Liver (tissue), 8 donors: ENCODE measurements at regions not wholly inside any gene's neighbourhood (a gene's known extent, or its start where the extent isn't known, plus 50 kb on each side); places are given as distances from the start of the nearest gene placed in this dataset.
"Not testable (repeated sequence)": the region's sequence is repeated elsewhere in the genome, so short reads cannot be mapped to it uniquely, and the experiment has no call there.

ENCODE experiments used
- DNase-seq: peaks from one replicate; pipeline ENCODE4 v3.0.0-alpha.2; 2017; ENCODE audit warnings: low spot score
- H3K27ac ChIP-seq, 2 donors: one replicate each; pipeline ENCODE4 v1.7.0; 2013; ENCODE audit warnings: inconsistent platforms in 2 of 2, low read length in 2 of 2, control low read depth in 1 of 2, low read depth in 1 of 2, mild to moderate bottlenecking in 1 of 2
- H3K27me3 ChIP-seq, 4 donors: one replicate each; pipeline versions ENCODE4 v1.6.1 to v1.7.0; 2013; ENCODE audit warnings: low read length in 3 of 4, inconsistent platforms in 1 of 4, mild to moderate bottlenecking in 1 of 4, moderate library complexity in 1 of 4; ENCODE audit not compliant: control insufficient read depth in 4 of 4, insufficient read depth in 4 of 4
- H3K36me3 ChIP-seq, 4 donors: one replicate each; pipeline versions ENCODE4 v1.6.1 to v1.7.0; 2013; ENCODE audit warnings: low read length in 3 of 4, mild to moderate bottlenecking in 3 of 4, low read depth in 1 of 4, moderate library complexity in 1 of 4; ENCODE audit not compliant: control insufficient read depth in 4 of 4, insufficient read depth in 3 of 4
- H3K4me1 ChIP-seq, 4 donors: one replicate each; pipeline versions ENCODE4 v1.6.1 to v1.7.0; 2013; ENCODE audit warnings: low read length in 3 of 4, mild to moderate bottlenecking in 3 of 4, moderate library complexity in 1 of 4; ENCODE audit not compliant: control insufficient read depth in 4 of 4, insufficient read depth in 4 of 4
- H3K4me3 ChIP-seq, 3 donors: one replicate each; pipeline versions ENCODE4 v1.6.1 to v1.7.0; 2013; ENCODE audit warnings: low read length in 3 of 3, control low read depth in 1 of 3, low read depth in 1 of 3, mild to moderate bottlenecking in 1 of 3
- H3K9ac ChIP-seq, 2 donors: one replicate each; pipeline ENCODE4 v1.7.0; 2013; ENCODE audit warnings: low read length in 2 of 2, mild to moderate bottlenecking in 2 of 2, moderate library complexity in 2 of 2, control low read depth in 1 of 2, low read depth in 1 of 2
- H3K9me3 ChIP-seq, 4 donors: one replicate each; pipeline versions ENCODE4 v1.6.1 to v1.7.0; 2013; ENCODE audit warnings: low read length in 3 of 4; ENCODE audit not compliant: control insufficient read depth in 4 of 4
- ATF3 ChIP-seq: IDR thresholded peaks from 2 replicates; pipeline ENCODE4 v1.6.1; 2016; ENCODE audit warnings: antibody characterized with exemption
- CTCF ChIP-seq: fragments of 150-350 bp; IDR thresholded peaks from 2 replicates; pipeline ENCODE4 v1.5.1; 2017; ENCODE audit warnings: improper control_type of control experiment, low read depth, low read length; ENCODE audit not compliant: missing input control
- EGR1 ChIP-seq, 2 donors: IDR thresholded peaks; 2 replicates each; pipeline ENCODE4 v1.6.1; 2016 to 2018; ENCODE audit warnings: antibody characterized with exemption in 2 of 2, low read depth in 2 of 2
- FOXA1 ChIP-seq: IDR thresholded peaks from 2 replicates; pipeline ENCODE4 v1.6.1; 2016; ENCODE audit warnings: antibody characterized with exemption
- FOXA2 ChIP-seq: IDR thresholded peaks from 2 replicates; pipeline ENCODE4 v1.6.1; 2016; ENCODE audit warnings: antibody characterized with exemption
- HNF4A ChIP-seq, 2 donors: conservative IDR thresholded peaks; 2 replicates each; pipeline ENCODE4 v1.6.1; 2016; ENCODE audit warnings: antibody characterized with exemption in 2 of 2, mild to moderate bottlenecking in 2 of 2
- HNF4G ChIP-seq: IDR thresholded peaks from 2 replicates; pipeline ENCODE4 v1.6.1; 2016; ENCODE audit warnings: antibody characterized with exemption
- JUND ChIP-seq, 2 donors: IDR thresholded peaks; 2 replicates each; pipeline ENCODE4 v1.6.1; 2016; ENCODE audit warnings: antibody characterized with exemption in 2 of 2
- MAX ChIP-seq: IDR thresholded peaks from 2 replicates; pipeline ENCODE4 v1.6.1; 2016; ENCODE audit warnings: antibody characterized with exemption
- NR2F2 ChIP-seq: IDR thresholded peaks from 2 replicates; pipeline ENCODE4 v1.6.1; 2016; ENCODE audit warnings: antibody characterized with exemption
- RAD21 ChIP-seq, 2 donors: IDR thresholded peaks; 2 replicates each; pipeline ENCODE4 v1.6.1; 2016; ENCODE audit warnings: antibody characterized with exemption in 2 of 2, mild to moderate bottlenecking in 2 of 2
- REST ChIP-seq: IDR thresholded peaks from 2 replicates; pipeline ENCODE4 v1.6.1; 2016; ENCODE audit warnings: antibody characterized with exemption, mild to moderate bottlenecking
- RXRA ChIP-seq, 2 donors: IDR thresholded peaks; 2 replicates each; pipeline ENCODE4 v1.6.1; 2017 to 2018; ENCODE audit warnings: antibody characterized with exemption in 2 of 2, mild to moderate bottlenecking in 1 of 2
- SP1 ChIP-seq: IDR thresholded peaks from 2 replicates; pipeline ENCODE4 v1.6.1; 2018; ENCODE audit warnings: antibody characterized with exemption, mild to moderate bottlenecking
- TAF1 ChIP-seq: conservative IDR thresholded peaks from 2 replicates; pipeline ENCODE4 v1.6.1; 2016; ENCODE audit warnings: antibody characterized with exemption, mild to moderate bottlenecking
- YY1 ChIP-seq: IDR thresholded peaks from 2 replicates; pipeline ENCODE4 v1.6.1; 2016; ENCODE audit warnings: antibody characterized with exemption, mild to moderate bottlenecking
- WGBS: extraction: QIAGEN DNeasy Blood & Tissue Kit; methylation state at CpG from one replicate; pipeline ENCODE4 v1.1.7; 2013; 5-methylcytosine and 5-hydroxymethylcytosine counted together
- TF ChIP-seq, protein P1 (sequence below): IDR thresholded peaks from 2 replicates; pipeline ENCODE4 v1.6.1; 2016; ENCODE audit warnings: antibody characterized with exemption
- donor health status: healthy.
- donor health status: healthy.
- donor health status: healthy.
- donor health status: healthy.
- donor health status: healthy.

DNA sequence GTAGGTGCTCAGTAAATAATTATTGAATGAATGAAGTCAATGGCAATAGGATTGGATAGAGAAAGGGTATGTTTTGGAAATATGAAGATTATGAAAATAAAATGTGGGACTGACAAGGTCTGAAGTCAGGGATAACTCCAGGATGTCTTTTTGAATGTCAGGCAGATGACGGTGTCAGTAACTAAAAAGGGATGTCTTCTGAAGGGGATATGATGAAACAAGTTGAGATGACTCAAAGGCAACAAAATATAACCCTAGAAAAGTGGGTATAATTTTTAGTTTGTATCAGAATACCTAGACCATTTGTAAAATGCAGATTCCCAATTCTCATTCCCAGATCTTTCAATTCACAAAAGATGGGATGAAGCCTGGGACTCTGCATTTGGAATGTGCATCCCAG is 257.3 kb upstream of the SGK1 start:
- Histone ChIP-seq H3K4me3 (no peak overlapping the region), H3K4me1 (no peaks in the 10 kb centered on the region), H3K9me3 (no peaks in the 10 kb centered on the region), H3K36me3 (no peaks in the 10 kb centered on the region), H3K27ac (no peak overlapping the region), H3K9ac (no peak overlapping the region), H3K27me3 (no peaks in the 10 kb centered on the region)
- WGBS = 41% methylated on average over 1 of the region's 1 CpG
- TF ChIP-seq YY1 = no peak
- no peak for TF ChIP-seq ATF3
- TF ChIP-seq REST = no peak
- TF ChIP-seq FOXA1 = no peak
- TF ChIP-seq EGR1 (IDR thresholded peaks at IDR 0.05; ENCODE audit: low read depth in 2 of 2) = no peak
- TF ChIP-seq NR2F2 = no peak
- TF ChIP-seq TAF1 = no peak
- no peak for TF ChIP-seq SP1
- no peak for TF ChIP-seq RAD21 (IDR thresholded peaks at IDR 0.05)
- TF ChIP-seq, protein P1, sequence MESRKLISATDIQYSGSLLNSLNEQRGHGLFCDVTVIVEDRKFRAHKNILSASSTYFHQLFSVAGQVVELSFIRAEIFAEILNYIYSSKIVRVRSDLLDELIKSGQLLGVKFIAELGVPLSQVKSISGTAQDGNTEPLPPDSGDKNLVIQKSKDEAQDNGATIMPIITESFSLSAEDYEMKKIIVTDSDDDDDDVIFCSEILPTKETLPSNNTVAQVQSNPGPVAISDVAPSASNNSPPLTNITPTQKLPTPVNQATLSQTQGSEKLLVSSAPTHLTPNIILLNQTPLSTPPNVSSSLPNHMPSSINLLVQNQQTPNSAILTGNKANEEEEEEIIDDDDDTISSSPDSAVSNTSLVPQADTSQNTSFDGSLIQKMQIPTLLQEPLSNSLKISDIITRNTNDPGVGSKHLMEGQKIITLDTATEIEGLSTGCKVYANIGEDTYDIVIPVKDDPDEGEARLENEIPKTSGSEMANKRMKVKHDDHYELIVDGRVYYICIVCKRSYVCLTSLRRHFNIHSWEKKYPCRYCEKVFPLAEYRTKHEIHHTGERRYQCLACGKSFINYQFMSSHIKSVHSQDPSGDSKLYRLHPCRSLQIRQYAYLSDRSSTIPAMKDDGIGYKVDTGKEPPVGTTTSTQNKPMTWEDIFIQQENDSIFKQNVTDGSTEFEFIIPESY = no peak
- no peak for TF ChIP-seq MAX
- TF ChIP-seq HNF4A (conservative IDR thresholded peaks at IDR 0.05) = no peak
- TF ChIP-seq JUND (IDR thresholded peaks at IDR 0.05) = no peak
- TF ChIP-seq CTCF = no peak
- TF ChIP-seq FOXA2 = no peak
- TF ChIP-seq HNF4G = no peak
- no peak for DNase-seq

GRCh38 chr6:134574491-134574890 is 256.6 kb upstream of the SGK1 start:
- H3K27ac ChIP-seq = no peak overlapping the region
- no peak overlapping the region for H3K9ac ChIP-seq
- no peaks in the 10 kb centered on the region for H3K36me3 ChIP-seq
- 79% methylated on average over 5 of the region's 5 CpGs for WGBS
- no peaks in the 10 kb centered on the region for H3K9me3 ChIP-seq
- H3K4me1 ChIP-seq = no peaks in the 10 kb centered on the region
- no peak for TF ChIP-seq RAD21 (IDR thresholded peaks at IDR 0.05)
- TF ChIP-seq HNF4A (conservative IDR thresholded peaks at IDR 0.05) = no peak
- TF ChIP-seq EGR1 (IDR thresholded peaks at IDR 0.05; ENCODE audit: low read depth in 2 of 2) = no peak
- no peak for TF ChIP-seq CTCF
- TF ChIP-seq RXRA (IDR thresholded peaks at IDR 0.05) = no peak
- TF ChIP-seq YY1 = no peak
- no peaks in the 10 kb centered on the region for H3K27me3 ChIP-seq
- DNase-seq = no peak
- H3K4me3 ChIP-seq = no peak overlapping the region

- not testable (repeated sequence) for H3K36me3 ChIP-seq, DNase-seq, H3K4me3 ChIP-seq, H3K27ac ChIP-seq, H3K4me1 ChIP-seq, H3K9ac ChIP-seq, H3K27me3 ChIP-seq, H3K9me3 ChIP-seq
- WGBS = 78% methylated on average over 3 of the region's 3 CpGs
Measured at GRCh38 chr6:134569996-134570395, 252.1 kb upstream of the SGK1 start.
